ENCODE measurements at regions not wholly inside any gene's neighbourhood (a gene's known extent, or its start where the extent isn't known, plus 50 kb on each side); places are given as distances from the start of the nearest gene placed in this dataset.

GRCh38 chr21:15410853-15411252 lies 318.9 kb upstream of the USP25 start:
- TF ChIP-seq CTCF (tag by site-specific recombination; IDR thresholded peaks at IDR 0.05) (no peak), ZNF341 (tag by site-specific recombination; IDR thresholded peaks at IDR 0.05; ENCODE audit: low read depth) (no peak), AEBP2 (tag by site-specific recombination; IDR thresholded peaks at IDR 0.05; ENCODE audit: borderline replicate concordance) (no peak), ZIC2 (tag by site-specific recombination; IDR thresholded peaks at IDR 0.05) (no peak), ZNF530 (tag by site-specific recombination; IDR thresholded peaks at IDR 0.05; ENCODE audit: low read depth) (no peak), ZNF274 (IDR thresholded peaks at IDR 0.05; ENCODE audit: low read length) (no peak), ZNF274 (tag by site-specific recombination; IDR thresholded peaks at IDR 0.05; ENCODE audit: borderline replicate concordance) (no peak), ZFP3 (tag by site-specific recombination; IDR thresholded peaks at IDR 0.05; ENCODE audit: low read depth) (no peak), ZNF138 (tag by site-specific recombination; IDR thresholded peaks at IDR 0.05; ENCODE audit: borderline replicate concordance) (no peak), KLF8 (tag by site-specific recombination; IDR thresholded peaks at IDR 0.05) (no peak)

Measured in HEK293 (cell line).